SK-N-SH treated with all-trans-retinoic acid at 6 μM for 48 hours (cell line): ENCODE measurements at regions not wholly inside any gene's neighbourhood (a gene's known extent, or its start where the extent isn't known, plus 50 kb on each side); places are given as distances from the start of the nearest gene placed in this dataset.

Experiments
- ATAC-seq: fragments of 200-7000 bp; cut with Tn5 transposase; 3 replicates; pipeline ENCODE4 v1.9.1; 2020; ENCODE audit warnings: mild to moderate bottlenecking, moderate library complexity
- ARNTL ChIP-seq: fragments of 450-650 bp; formaldehyde crosslinking; IDR thresholded peaks from 2 replicates; pipeline ENCODE4 v1.5.0; 2020; ENCODE audit warnings: low read depth, mild to moderate bottlenecking, moderate library complexity, borderline replicate concordance
- BACH2 ChIP-seq: fragments of 250-450 bp; sonication (Bioruptor Pico); IDR thresholded peaks from 2 replicates; pipeline ENCODE4 v1.9.0; 2021; ENCODE audit warnings: mild to moderate bottlenecking, borderline replicate concordance
- CSDC2 ChIP-seq: fragments of 250-450 bp; sonication (Bioruptor Pico); IDR thresholded peaks from 2 replicates; pipeline ENCODE4 v1.5.0; 2020; ENCODE audit warnings: mild to moderate bottlenecking, moderate library complexity
- CSRNP3 ChIP-seq: fragments of 250-450 bp; sonication (Bioruptor Pico); IDR thresholded peaks from 2 replicates; pipeline ENCODE4 v1.5.1; 2021; ENCODE audit warnings: mild to moderate bottlenecking, moderate library complexity
- ESRRG ChIP-seq: fragments of 250-450 bp; sonication (Bioruptor Pico); IDR thresholded peaks from 2 replicates; pipeline ENCODE4 v1.6.1; 2021; ENCODE audit warnings: mild to moderate bottlenecking
- OSR1 ChIP-seq: fragments of 250-450 bp; sonication (Bioruptor Pico); IDR thresholded peaks from 2 replicates; pipeline ENCODE4 v1.8.0; 2022; ENCODE audit warnings: moderate library complexity, mild to moderate bottlenecking, inconsistent platforms
- PPARA ChIP-seq: fragments of 250-450 bp; sonication (Bioruptor Pico); IDR thresholded peaks from 2 replicates; pipeline ENCODE4 v1.5.0; 2020; ENCODE audit warnings: mild to moderate bottlenecking, borderline replicate concordance
- RARB ChIP-seq: fragments of 250-450 bp; sonication (Bioruptor Pico); IDR thresholded peaks from 2 replicates; pipeline ENCODE4 v1.8.0; 2021; ENCODE audit warnings: mild to moderate bottlenecking, moderate library complexity
- SNAI2 ChIP-seq: fragments of 250-450 bp; sonication (Bioruptor Pico); IDR thresholded peaks from 2 replicates; pipeline ENCODE4 v1.5.0; 2020; ENCODE audit warnings: mild to moderate bottlenecking, moderate library complexity
- TOX ChIP-seq: fragments of 250-450 bp; sonication (Bioruptor Pico); IDR thresholded peaks from 2 replicates; pipeline ENCODE4 v1.8.0; 2021; ENCODE audit warnings: mild to moderate bottlenecking, moderate library complexity, borderline replicate concordance
- ZC3H10 ChIP-seq: fragments of 250-450 bp; sonication (Bioruptor Pico); IDR thresholded peaks from 2 replicates; pipeline ENCODE4 v1.5.1; 2021; ENCODE audit warnings: mild to moderate bottlenecking, moderate library complexity
- ZFP3 ChIP-seq: fragments of 250-450 bp; sonication (Bioruptor Pico); IDR thresholded peaks from 2 replicates; pipeline ENCODE4 v1.5.0; 2020; ENCODE audit warnings: mild to moderate bottlenecking, moderate library complexity
- ZFP30 ChIP-seq: fragments of 450-650 bp; formaldehyde crosslinking; IDR thresholded peaks from 2 replicates; pipeline ENCODE4 v1.5.0; 2022; ENCODE audit warnings: mild to moderate bottlenecking, moderate library complexity
- ZNF565 ChIP-seq: fragments of 450-650 bp; formaldehyde crosslinking; conservative IDR thresholded peaks from 2 replicates; pipeline ENCODE4 v1.5.0; 2020; ENCODE audit warnings: low read depth, mild to moderate bottlenecking, moderate library complexity
- ZNF8 ChIP-seq: fragments of 450-650 bp; formaldehyde crosslinking; IDR thresholded peaks from 2 replicates; pipeline ENCODE4 v1.5.0; 2020; ENCODE audit warnings: mild to moderate bottlenecking, moderate library complexity
- TF ChIP-seq, protein P1 (sequence below): fragments of 250-450 bp; sonication (Bioruptor Pico); IDR thresholded peaks from 2 replicates; pipeline ENCODE4 v1.5.0; 2020; ENCODE audit warnings: mild to moderate bottlenecking, moderate library complexity
- TF ChIP-seq, protein P2 (sequence below): fragments of 250-450 bp; sonication (Bioruptor Pico); IDR thresholded peaks from 2 replicates; pipeline ENCODE4 v1.5.1; 2020; ENCODE audit warnings: low read depth, mild to moderate bottlenecking, moderate library complexity
- TF ChIP-seq, protein P3 (sequence below): fragments of 250-450 bp; sonication (Bioruptor Pico); IDR thresholded peaks from 2 replicates; pipeline ENCODE4 v1.8.0; 2020; ENCODE audit warnings: mild to moderate bottlenecking, moderate library complexity, borderline replicate concordance

DNA sequence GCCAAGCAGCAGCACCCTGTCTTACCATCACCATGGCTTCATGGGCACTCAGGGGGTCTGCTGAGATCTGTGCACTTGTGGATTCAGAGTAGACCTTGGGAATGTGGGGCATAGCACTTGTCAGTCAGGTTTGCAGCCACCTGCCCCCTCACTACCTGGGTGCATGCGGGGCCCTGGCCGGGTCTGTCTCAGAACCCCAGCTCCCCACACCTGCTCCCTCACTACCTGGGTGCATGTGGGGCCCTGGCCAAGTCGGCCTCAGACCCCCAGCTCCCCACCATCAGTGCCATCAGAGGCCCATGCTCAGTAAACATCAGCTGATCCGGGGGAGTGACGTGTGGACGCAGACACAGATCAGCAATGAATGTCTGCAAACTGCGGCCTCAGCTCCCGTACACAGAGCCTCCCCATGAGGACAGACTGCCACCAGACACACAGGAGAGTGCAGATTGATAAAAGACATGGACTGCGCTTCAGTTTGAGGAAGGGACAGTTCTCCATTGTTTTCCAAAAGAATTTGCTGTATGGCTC, 205.1 kb downstream of the GLI2 start:
- TF ChIP-seq, protein P1, sequence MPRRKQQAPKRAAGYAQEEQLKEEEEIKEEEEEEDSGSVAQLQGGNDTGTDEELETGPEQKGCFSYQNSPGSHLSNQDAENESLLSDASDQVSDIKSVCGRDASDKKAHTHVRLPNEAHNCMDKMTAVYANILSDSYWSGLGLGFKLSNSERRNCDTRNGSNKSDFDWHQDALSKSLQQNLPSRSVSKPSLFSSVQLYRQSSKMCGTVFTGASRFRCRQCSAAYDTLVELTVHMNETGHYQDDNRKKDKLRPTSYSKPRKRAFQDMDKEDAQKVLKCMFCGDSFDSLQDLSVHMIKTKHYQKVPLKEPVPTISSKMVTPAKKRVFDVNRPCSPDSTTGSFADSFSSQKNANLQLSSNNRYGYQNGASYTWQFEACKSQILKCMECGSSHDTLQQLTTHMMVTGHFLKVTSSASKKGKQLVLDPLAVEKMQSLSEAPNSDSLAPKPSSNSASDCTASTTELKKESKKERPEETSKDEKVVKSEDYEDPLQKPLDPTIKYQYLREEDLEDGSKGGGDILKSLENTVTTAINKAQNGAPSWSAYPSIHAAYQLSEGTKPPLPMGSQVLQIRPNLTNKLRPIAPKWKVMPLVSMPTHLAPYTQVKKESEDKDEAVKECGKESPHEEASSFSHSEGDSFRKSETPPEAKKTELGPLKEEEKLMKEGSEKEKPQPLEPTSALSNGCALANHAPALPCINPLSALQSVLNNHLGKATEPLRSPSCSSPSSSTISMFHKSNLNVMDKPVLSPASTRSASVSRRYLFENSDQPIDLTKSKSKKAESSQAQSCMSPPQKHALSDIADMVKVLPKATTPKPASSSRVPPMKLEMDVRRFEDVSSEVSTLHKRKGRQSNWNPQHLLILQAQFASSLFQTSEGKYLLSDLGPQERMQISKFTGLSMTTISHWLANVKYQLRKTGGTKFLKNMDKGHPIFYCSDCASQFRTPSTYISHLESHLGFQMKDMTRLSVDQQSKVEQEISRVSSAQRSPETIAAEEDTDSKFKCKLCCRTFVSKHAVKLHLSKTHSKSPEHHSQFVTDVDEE = no peak
- TF ChIP-seq OSR1 (CRISPR knock-in tag) (no peak), ZFP3 (CRISPR knock-in tag) (no peak), ZC3H10 (CRISPR knock-in tag) (no peak), ESRRG (CRISPR knock-in tag) (no peak)
- TF ChIP-seq, protein P2, sequence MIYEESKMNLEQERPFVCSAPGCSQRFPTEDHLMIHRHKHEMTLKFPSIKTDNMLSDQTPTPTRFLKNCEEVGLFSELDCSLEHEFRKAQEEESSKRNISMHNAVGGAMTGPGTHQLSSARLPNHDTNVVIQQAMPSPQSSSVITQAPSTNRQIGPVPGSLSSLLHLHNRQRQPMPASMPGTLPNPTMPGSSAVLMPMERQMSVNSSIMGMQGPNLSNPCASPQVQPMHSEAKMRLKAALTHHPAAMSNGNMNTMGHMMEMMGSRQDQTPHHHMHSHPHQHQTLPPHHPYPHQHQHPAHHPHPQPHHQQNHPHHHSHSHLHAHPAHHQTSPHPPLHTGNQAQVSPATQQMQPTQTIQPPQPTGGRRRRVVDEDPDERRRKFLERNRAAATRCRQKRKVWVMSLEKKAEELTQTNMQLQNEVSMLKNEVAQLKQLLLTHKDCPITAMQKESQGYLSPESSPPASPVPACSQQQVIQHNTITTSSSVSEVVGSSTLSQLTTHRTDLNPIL = no peak
- no peak for ATAC-seq

- no peak for ATAC-seq
- TF ChIP-seq BACH2 = no peak
- no peak for TF ChIP-seq PPARA (CRISPR knock-in tag)
- no peak for TF ChIP-seq SNAI2 (CRISPR knock-in tag)
- no peak for TF ChIP-seq ARNTL (CRISPR knock-in tag)
- TF ChIP-seq, protein P1 = no peak
- no peak for TF ChIP-seq ZFP30 (CRISPR knock-in tag)
- no peak for TF ChIP-seq CSDC2
- TF ChIP-seq ZC3H10 (CRISPR knock-in tag) = no peak
- TF ChIP-seq, protein P2 = no peak
Measured at GRCh38 chr2:120941571-120942120, 206.0 kb downstream of the GLI2 start.

DNA sequence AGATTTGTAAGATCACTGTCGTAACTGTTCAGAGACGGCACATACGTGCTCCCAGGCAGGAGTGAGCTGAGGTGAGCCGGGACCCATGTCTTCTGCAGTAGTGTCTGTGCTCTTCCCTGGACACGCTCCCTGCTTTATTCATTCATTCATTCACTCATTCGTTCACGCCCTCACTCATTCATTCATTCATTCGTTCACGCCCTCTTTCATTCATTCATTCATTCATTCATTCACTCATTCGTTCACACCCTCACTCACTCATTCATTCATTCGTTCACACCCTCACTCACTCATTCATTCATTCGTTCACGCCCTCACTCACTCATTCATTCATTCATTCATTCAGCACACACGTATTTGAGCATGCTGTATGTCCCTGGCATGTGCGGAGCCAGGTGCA, 207.0 kb downstream of the GLI2 start:
- TF ChIP-seq SNAI2 (CRISPR knock-in tag) = no peak
- no peak for ATAC-seq

GRCh38 chr2:120943403-120944034, 207.9 kb downstream of the GLI2 start:
- no peak for ATAC-seq
- TF ChIP-seq CSRNP3 (CRISPR knock-in tag) = no peak
- no peak for TF ChIP-seq ZNF565 (CRISPR knock-in tag)
- TF ChIP-seq, protein P2 = no peak
- no peak for TF ChIP-seq TOX (CRISPR knock-in tag)
- TF ChIP-seq RARB (CRISPR knock-in tag) = no peak
- TF ChIP-seq ZC3H10 (CRISPR knock-in tag) = no peak
- no peak for TF ChIP-seq ZFP30 (CRISPR knock-in tag)
- TF ChIP-seq ZNF8 (CRISPR knock-in tag) = no peak
- TF ChIP-seq, protein P3, sequence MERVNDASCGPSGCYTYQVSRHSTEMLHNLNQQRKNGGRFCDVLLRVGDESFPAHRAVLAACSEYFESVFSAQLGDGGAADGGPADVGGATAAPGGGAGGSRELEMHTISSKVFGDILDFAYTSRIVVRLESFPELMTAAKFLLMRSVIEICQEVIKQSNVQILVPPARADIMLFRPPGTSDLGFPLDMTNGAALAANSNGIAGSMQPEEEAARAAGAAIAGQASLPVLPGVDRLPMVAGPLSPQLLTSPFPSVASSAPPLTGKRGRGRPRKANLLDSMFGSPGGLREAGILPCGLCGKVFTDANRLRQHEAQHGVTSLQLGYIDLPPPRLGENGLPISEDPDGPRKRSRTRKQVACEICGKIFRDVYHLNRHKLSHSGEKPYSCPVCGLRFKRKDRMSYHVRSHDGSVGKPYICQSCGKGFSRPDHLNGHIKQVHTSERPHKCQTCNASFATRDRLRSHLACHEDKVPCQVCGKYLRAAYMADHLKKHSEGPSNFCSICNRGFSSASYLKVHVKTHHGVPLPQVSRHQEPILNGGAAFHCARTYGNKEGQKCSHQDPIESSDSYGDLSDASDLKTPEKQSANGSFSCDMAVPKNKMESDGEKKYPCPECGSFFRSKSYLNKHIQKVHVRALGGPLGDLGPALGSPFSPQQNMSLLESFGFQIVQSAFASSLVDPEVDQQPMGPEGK (CRISPR knock-in tag) = no peak
